Panc1 (cell line): ENCODE measurements at regions not wholly inside any gene's neighbourhood (a gene's known extent, or its start where the extent isn't known, plus 50 kb on each side); places are given as distances from the start of the nearest gene placed in this dataset.

ENCODE experiments used
- ATAC-seq: fragments of 200-7000 bp; cut with Tn5 transposase; 2 replicates; pipeline ENCODE4 v1.9.1; 2020; ENCODE audit warnings: mild to moderate bottlenecking, moderate library complexity
- BruUV-seq: library from RNA; stranded (reverse); fragments of 400-500 nt; replicated peaks from 2 replicates; lab custom pipeline; 2021; lab: Mats Ljungman, UMichigan
- CTCF ChIA-PET: fragments of 300-600 bp; sonication (Branson Sonifier 250); formaldehyde crosslinking; loops from one replicate; lab custom pipeline; 2022; ENCODE audit warnings: antibody characterized with exemption; lab: Charles Lee
- POLR2A ChIA-PET: fragments of 300-600 bp; sonication (Branson Sonifier 250); formaldehyde crosslinking; loops from one replicate; lab custom pipeline; 2022; ENCODE audit warnings: antibody characterized with exemption; lab: Charles Lee
- DNase-seq: peaks from one replicate; pipeline ENCODE4 v3.0.0-alpha.2; 2010; ENCODE audit warnings: low read depth, low spot score
- H3K27ac ChIP-seq: 2 replicates; pipeline ENCODE4 v1.5.1; 2011; ENCODE audit warnings: mild to moderate bottlenecking, low read length, inconsistent platforms
- H3K27me3 ChIP-seq: fragments of 200-500 bp; sonication (Bioruptor generic); 2 replicates; pipeline ENCODE4 v1.6.0; 2014; ENCODE audit warnings: low read length, inconsistent platforms; ENCODE audit not compliant: control insufficient read depth, insufficient read depth
- H3K36me3 ChIP-seq: fragments of 200-500 bp; sonication (Bioruptor generic); 2 replicates; pipeline ENCODE4 v1.5.1; 2014; ENCODE audit warnings: inconsistent platforms, mild to moderate bottlenecking, low read length, moderate library complexity; ENCODE audit not compliant: control insufficient read depth, insufficient read depth
- H3K4me1 ChIP-seq: 2 replicates; pipeline ENCODE4 v1.5.1; 2011; ENCODE audit warnings: inconsistent platforms, mild to moderate bottlenecking, low read length, moderate library complexity; ENCODE audit not compliant: control insufficient read depth, insufficient read depth
- H3K4me3 ChIP-seq, 2 experiments: 2 replicates each; pipeline ENCODE4 v1.5.1; 2011 to 2012; ENCODE audit warnings: low read depth in 2 of 2, low read length in 2 of 2, mild to moderate bottlenecking in 2 of 2, inconsistent platforms in 1 of 2, moderate library complexity in 1 of 2
- H3K9me3 ChIP-seq: fragments of 200-500 bp; sonication (Bioruptor generic); 2 replicates; pipeline ENCODE4 v1.5.1; 2014; ENCODE audit warnings: low read depth, mild to moderate bottlenecking, inconsistent platforms, low read length, moderate library complexity; ENCODE audit not compliant: control insufficient read depth, insufficient read depth
- POLR2AphosphoS5 ChIP-seq: IDR thresholded peaks from 2 replicates; pipeline ENCODE4 v1.6.1; 2012; ENCODE audit warnings: mild to moderate bottlenecking, low read depth, low read length, moderate library complexity
- REST ChIP-seq, 2 experiments: IDR thresholded peaks; 2 replicates each; pipeline ENCODE4 v1.6.1; 2011 to 2012; ENCODE audit warnings: low read depth in 2 of 2, control low read depth in 1 of 2, low read length in 1 of 2, mild to moderate bottlenecking in 1 of 2, moderate library complexity in 1 of 2; ENCODE audit not compliant: insufficient read depth in 1 of 2
- SIN3A ChIP-seq: IDR thresholded peaks from 2 replicates; pipeline ENCODE4 v1.6.1; 2012; ENCODE audit warnings: low read depth, mild to moderate bottlenecking, low read length, moderate library complexity, borderline replicate concordance; ENCODE audit not compliant: insufficient read depth
- TCF7L2 ChIP-seq: IDR thresholded peaks from 2 replicates; pipeline ENCODE4 v1.6.1; 2011; ENCODE audit warnings: mild to moderate bottlenecking, low read depth, low read length, inconsistent platforms
- in situ Hi-C: cut with HindIII; loops from 2 replicates; pipeline ENCODE4 v1.10.0; 2016; ENCODE audit warnings: low sequenced_read_pairs, low pct_unique_long_range_greater_than_20kb
- intact Hi-C: fragments of 100-400 bp; cut with micrococcal nuclease; formaldehyde crosslinking; loops from one replicate; pipeline ENCODE4 v1.10.0; 2022; ENCODE audit not compliant: unreplicated experiment

DNA sequence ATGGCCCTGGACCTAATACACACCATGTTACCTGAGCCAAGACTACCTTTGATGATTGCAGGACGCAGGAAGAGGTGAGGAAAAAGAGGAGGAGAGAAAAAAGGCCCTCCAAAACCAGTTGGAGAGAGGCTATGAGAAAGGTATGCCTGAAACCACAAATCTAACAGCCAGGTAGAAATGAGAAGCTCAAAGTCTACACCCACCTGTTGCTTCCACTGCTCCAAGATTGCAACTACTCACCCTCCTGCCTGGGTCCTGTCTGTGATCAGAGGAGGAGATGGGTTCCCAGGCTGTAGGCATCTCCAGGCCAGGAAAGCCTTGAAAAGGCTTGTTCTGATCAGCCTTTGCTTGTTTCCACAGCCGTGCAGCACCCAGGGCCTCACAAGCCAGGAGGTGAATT, 307.8 kb upstream of the USP24 start:
- H3K27ac ChIP-seq: no peak overlapping the region
- H3K9me3 ChIP-seq: no peaks in the 10 kb centered on the region
- POLR2A ChIA-PET: no interaction called here
- DNase-seq: no peak
- no peaks in the 10 kb centered on the region for H3K36me3 ChIP-seq
- intact Hi-C loops: no loop called here
- no peak for ATAC-seq
- H3K27me3 ChIP-seq: no peaks in the 10 kb centered on the region
- H3K4me3 ChIP-seq: no peak overlapping the region
- BruUV-seq: no TSS peak
- in situ Hi-C loops: no loop called here
- no peaks in the 10 kb centered on the region for H3K4me1 ChIP-seq
- no peak for TF ChIP-seq POLR2AphosphoS5
- CTCF ChIA-PET: no interaction called here

- DNase-seq: no peak
- Histone ChIP-seq H3K27me3 (no peaks in the 10 kb centered on the region), H3K9me3 (no peaks in the 10 kb centered on the region), H3K36me3 (no peaks in the 10 kb centered on the region), H3K27ac (no peak overlapping the region), H3K4me3 (no peak overlapping the region), H3K4me1 (no peaks in the 10 kb centered on the region)
- no TSS peak for BruUV-seq
- ATAC-seq: no peak
- intact Hi-C loops (no loop called here), in situ Hi-C loops (no loop called here)
- TF ChIP-seq REST (IDR thresholded peaks at IDR 0.05; ENCODE audit: insufficient read depth in 1 of 2, low read depth in 2 of 2, low read length in 1 of 2) (no peak), SIN3A (no peak), TCF7L2 (no peak)
- ChIA-PET POLR2A (no interaction called here), CTCF (no interaction called here)
Measured at GRCh38 chr1:55522353-55522903, 307.3 kb upstream of the USP24 start.

- no peak for DNase-seq
- in situ Hi-C loops: no loop called here
- CTCF ChIA-PET: no interaction called here
- Histone ChIP-seq H3K27me3 (no peaks in the 10 kb centered on the region), H3K27ac (no peak overlapping the region), H3K36me3 (no peaks in the 10 kb centered on the region), H3K4me1 (no peaks in the 10 kb centered on the region), H3K4me3 (no peak overlapping the region), H3K9me3 (no peaks in the 10 kb centered on the region)
- POLR2A ChIA-PET: no interaction called here
- intact Hi-C loops: no loop called here
- ATAC-seq: no peak
- no TSS peak for BruUV-seq
- TF ChIP-seq TCF7L2 (no peak), POLR2AphosphoS5 (no peak), SIN3A (no peak)
Measured at GRCh38 chr1:55520861-55521260, 305.7 kb upstream of the USP24 start.
